Calu3 (cell line): ENCODE measurements at regions not wholly inside any gene's neighbourhood (a gene's known extent, or its start where the extent isn't known, plus 50 kb on each side); places are given as distances from the start of the nearest gene placed in this dataset.
"Not testable (repeated sequence)": the region's sequence is repeated elsewhere in the genome, so short reads cannot be mapped to it uniquely, and the experiment has no call there.

Experiments
- BruUV-seq: library from RNA; stranded (reverse); fragments of 400-500 nt; replicated peaks from 2 replicates; lab custom pipeline; 2021; lab: Mats Ljungman, UMichigan
- CTCF ChIA-PET: fragments of 300-600 bp; sonication (Branson Sonifier 250); formaldehyde crosslinking; loops from one replicate; lab custom pipeline; 2022; ENCODE audit warnings: antibody characterized with exemption; lab: Charles Lee
- DNase-seq: peaks from one replicate; pipeline ENCODE4 v3.0.0; 2022
- H3K27ac Mint-ChIP-seq: one replicate; pipeline ENCODE4 v1.8.0; 2022; ENCODE audit warnings: mixed read lengths; ENCODE audit not compliant: unreplicated experiment
- H3K27me3 Mint-ChIP-seq: one replicate; pipeline ENCODE4 v1.8.0; 2022; ENCODE audit warnings: mixed read lengths; ENCODE audit not compliant: unreplicated experiment
- H3K36me3 Mint-ChIP-seq: one replicate; pipeline ENCODE4 v1.8.0; 2022; ENCODE audit warnings: mild to moderate bottlenecking, moderate library complexity, mixed read lengths; ENCODE audit not compliant: insufficient read depth, unreplicated experiment
- H3K4me1 Mint-ChIP-seq: one replicate; pipeline ENCODE4 v1.8.0; 2022; ENCODE audit warnings: mild to moderate bottlenecking, low read depth, mixed read lengths; ENCODE audit not compliant: unreplicated experiment
- H3K4me3 Mint-ChIP-seq: one replicate; pipeline ENCODE4 v1.8.0; 2022; ENCODE audit warnings: mild to moderate bottlenecking, low read depth, moderate library complexity, mixed read lengths; ENCODE audit not compliant: unreplicated experiment
- H3K9me3 Mint-ChIP-seq: one replicate; pipeline ENCODE4 v1.8.0; 2022; ENCODE audit warnings: low read depth, mixed read lengths; ENCODE audit not compliant: unreplicated experiment
- CTCF ChIP-seq: fragments of 200-600 bp; IDR thresholded peaks from one replicate; pipeline ENCODE4 v1.8.0; 2022; ENCODE audit warnings: antibody characterized with exemption; ENCODE audit not compliant: unreplicated experiment
- intact Hi-C: fragments of 100-400 bp; cut with micrococcal nuclease; formaldehyde crosslinking; loops from one replicate; pipeline ENCODE4 v1.10.0; 2022; ENCODE audit not compliant: unreplicated experiment

DNA sequence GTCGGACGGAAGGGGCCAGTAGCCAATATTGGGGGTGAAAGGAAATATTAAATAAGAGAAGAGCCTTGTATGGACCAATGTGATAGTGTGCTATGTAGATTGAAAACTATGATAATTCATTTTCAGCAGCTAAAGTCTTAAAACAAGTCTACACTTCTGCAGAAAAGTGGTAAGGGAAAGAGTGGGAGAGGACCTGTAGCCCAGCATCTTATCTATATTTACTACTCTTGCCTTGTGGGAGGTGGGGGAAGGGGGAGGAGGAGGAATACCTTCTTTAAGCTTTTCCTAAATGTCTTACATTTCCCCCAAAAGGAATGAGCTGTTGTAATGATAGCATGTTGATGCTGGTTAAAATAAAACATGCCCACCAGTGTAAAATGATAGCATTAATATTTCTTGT, 220.0 kb upstream of the SPRY1 start:
- no TSS peak for BruUV-seq

DNA sequence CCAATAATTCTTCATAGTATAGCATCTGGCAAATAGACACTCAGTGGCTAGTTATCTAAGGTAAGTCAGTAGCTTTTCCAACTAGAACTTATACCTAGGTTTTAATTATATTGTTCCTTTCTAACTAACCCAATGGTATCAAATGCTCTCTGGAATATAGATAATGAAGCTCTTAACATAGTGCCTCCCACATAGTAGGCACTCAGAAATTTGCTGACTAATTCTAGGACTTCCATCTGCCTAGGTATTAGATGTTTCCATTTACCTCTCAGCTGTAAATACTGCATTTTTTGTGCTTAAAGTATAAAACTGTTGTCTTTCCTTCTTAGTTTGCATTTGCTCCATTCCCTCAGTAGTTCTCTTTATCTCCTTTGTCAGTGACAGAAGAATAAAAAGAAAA, 214.3 kb upstream of the SPRY1 start:
- CTCF ChIA-PET = interaction anchor here (0.8 kb wide), 1 partner anchor 9 kb away, joined by 3 read pairs; no protein-coding TSS in a partner anchor
- intact Hi-C loops = no loop called here
- Mint-ChIP-seq H3K4me1 (no peaks in the 10 kb centered on the region), H3K36me3 (no peaks in the 10 kb centered on the region), H3K27me3 (no peaks in the 10 kb centered on the region), H3K27ac (no peak overlapping the region), H3K4me3 (no peak overlapping the region), H3K9me3 (no peaks in the 10 kb centered on the region)
- BruUV-seq = no TSS peak
- no peak for DNase-seq
- TF ChIP-seq CTCF = no peak

More for the DNA sequence above, 220.0 kb upstream of the SPRY1 start:
- Mint-ChIP-seq H3K27ac (no peak overlapping the region), H3K4me1 (no peaks in the 10 kb centered on the region), H3K9me3 (no peaks in the 10 kb centered on the region), H3K4me3 (no peak overlapping the region), H3K36me3 (no peaks in the 10 kb centered on the region), H3K27me3 (no peaks in the 10 kb centered on the region)
- no peak for TF ChIP-seq CTCF
- CTCF ChIA-PET = no interaction called here
- no peak for DNase-seq
- intact Hi-C loops = no loop called here

DNA sequence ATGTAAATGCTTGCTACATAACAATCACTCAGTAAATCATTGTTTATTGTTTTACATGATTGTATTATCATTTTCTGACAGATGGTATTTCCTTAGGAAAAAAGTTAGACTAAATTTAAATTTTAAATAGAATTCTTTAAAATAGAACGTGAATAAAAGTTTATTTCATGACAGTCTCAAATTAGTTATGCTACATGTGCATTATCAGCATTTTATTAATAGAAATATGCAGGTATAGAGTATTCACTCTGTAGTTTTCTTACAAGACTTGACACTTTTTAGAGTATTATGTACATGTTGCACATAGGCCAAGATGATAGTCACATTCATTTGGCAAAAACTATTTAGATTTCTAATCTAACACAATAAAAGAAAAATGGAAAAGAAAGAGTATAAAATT, 213.3 kb upstream of the SPRY1 start:
- DNase-seq = no peak
- no TSS peak for BruUV-seq
- intact Hi-C loops = no loop called here
- Mint-ChIP-seq H3K27ac (no peak overlapping the region), H3K27me3 (no peaks in the 10 kb centered on the region), H3K9me3 (no peaks in the 10 kb centered on the region), H3K36me3 (no peaks in the 10 kb centered on the region), H3K4me3 (no peak overlapping the region), H3K4me1 (no peaks in the 10 kb centered on the region)
- CTCF ChIA-PET = no interaction called here
- TF ChIP-seq CTCF = no peak

GRCh38 chr4:123183754-123184153, 212.8 kb upstream of the SPRY1 start:
- H3K36me3 Mint-ChIP-seq, BruUV-seq, H3K27me3 Mint-ChIP-seq, CTCF ChIA-PET, H3K27ac Mint-ChIP-seq, intact Hi-C loops, H3K9me3 Mint-ChIP-seq, DNase-seq, H3K4me1 Mint-ChIP-seq, H3K4me3 Mint-ChIP-seq: not testable (repeated sequence)

GRCh38 chr4:123186731-123187130, 209.9 kb upstream of the SPRY1 start:
- BruUV-seq = no TSS peak
- CTCF ChIA-PET = no interaction called here
- Mint-ChIP-seq H3K27me3 (no peaks in the 10 kb centered on the region), H3K4me1 (no peaks in the 10 kb centered on the region), H3K36me3 (no peaks in the 10 kb centered on the region), H3K9me3 (no peaks in the 10 kb centered on the region), H3K4me3 (no peak overlapping the region), H3K27ac (no peak overlapping the region)
- intact Hi-C loops = no loop called here
- TF ChIP-seq CTCF = no peak
- DNase-seq = no peak
